ENCODE measurements at regions not wholly inside any gene's neighbourhood (a gene's known extent, or its start where the extent isn't known, plus 50 kb on each side); places are given as distances from the start of the nearest gene placed in this dataset.

- H3K9me3 Mint-ChIP-seq: peaks cover 0 to 39% (median 21%) of the 10 kb centered on the region in 9 donors
- ATAC-seq (no peak), DNase-seq (no peak)
- no peak overlapping the region for H3K27ac Mint-ChIP-seq
- no peak overlapping the region for H3K4me3 Mint-ChIP-seq
- no peaks in the 10 kb centered on the region for H3K4me1 Mint-ChIP-seq
- POLR2A ChIA-PET: no interaction called here
- H3K36me3 Mint-ChIP-seq: no peaks in the 10 kb centered on the region
- H3K27me3 Mint-ChIP-seq: no peaks in the 10 kb centered on the region
These were observed 519.6 kb upstream of the TENM4 start for GRCh38 chr11:79960461-79960860.

- DNase-seq: no peak
- Mint-ChIP-seq H3K4me3 (no peak overlapping the region), H3K36me3 (no peaks in the 10 kb centered on the region), H3K9me3 (peaks cover 0 to 41% (median 21%) of the 10 kb centered on the region in 9 donors), H3K27ac (no peak overlapping the region), H3K4me1 (no peaks in the 10 kb centered on the region), H3K27me3 (no peaks in the 10 kb centered on the region)
- no peak for ATAC-seq
- POLR2A ChIA-PET: no interaction called here
These were observed 518.5 kb upstream of the TENM4 start for GRCh38 chr11:79959318-79959717.

GRCh38 chr11:79957702-79958101 is 516.9 kb upstream of the TENM4 start:
- Mint-ChIP-seq H3K27ac (no peak overlapping the region), H3K9me3 (peaks cover 0 to 40% (median 22%) of the 10 kb centered on the region in 9 donors), H3K4me3 (no peak overlapping the region), H3K4me1 (no peaks in the 10 kb centered on the region), H3K36me3 (no peaks in the 10 kb centered on the region), H3K27me3 (no peaks in the 10 kb centered on the region)
- DNase-seq (no peak), ATAC-seq (no peak)
- POLR2A ChIA-PET: no interaction called here

- ATAC-seq (no peak), DNase-seq (no peak)
- H3K36me3 Mint-ChIP-seq: no peaks in the 10 kb centered on the region
- H3K27me3 Mint-ChIP-seq: no peaks in the 10 kb centered on the region
- H3K4me1 Mint-ChIP-seq: no peaks in the 10 kb centered on the region
- H3K9me3 Mint-ChIP-seq: peaks cover 0 to 39% (median 22%) of the 10 kb centered on the region in 9 donors
- POLR2A ChIA-PET: no interaction called here
- no peak overlapping the region for H3K27ac Mint-ChIP-seq
- H3K4me3 Mint-ChIP-seq: no peak overlapping the region
These were observed 515.2 kb upstream of the TENM4 start for GRCh38 chr11:79956061-79956460.

- Mint-ChIP-seq H3K4me1 (no peaks in the 10 kb centered on the region), H3K27me3 (no peaks in the 10 kb centered on the region), H3K27ac (no peak overlapping the region), H3K9me3 (peaks cover 0 to 32% (median 14%) of the 10 kb centered on the region in 9 donors), H3K4me3 (no peak overlapping the region), H3K36me3 (no peaks in the 10 kb centered on the region)
- POLR2A ChIA-PET: no interaction called here
- DNase-seq (no peak), ATAC-seq (no peak)
These were observed 512.8 kb upstream of the TENM4 start for GRCh38 chr11:79953629-79954028.

- H3K36me3 Mint-ChIP-seq: no peaks in the 10 kb centered on the region
- H3K27me3 Mint-ChIP-seq: no peaks in the 10 kb centered on the region
- H3K9me3 Mint-ChIP-seq: peaks cover 0 to 9% (median under 1%) of the 10 kb centered on the region in 9 donors
- no peaks in the 10 kb centered on the region for H3K4me1 Mint-ChIP-seq
- POLR2A ChIA-PET: no interaction called here
- ATAC-seq (no peak), DNase-seq (no peak)
- no peak overlapping the region for H3K27ac Mint-ChIP-seq
- H3K4me3 Mint-ChIP-seq: no peak overlapping the region
These were observed 509.9 kb upstream of the TENM4 start for GRCh38 chr11:79950741-79951140.

- no peak overlapping the region for H3K4me3 Mint-ChIP-seq
- peaks cover 0 to 9% (median 0%) of the 10 kb centered on the region in 9 donors for H3K9me3 Mint-ChIP-seq
- no peaks in the 10 kb centered on the region for H3K36me3 Mint-ChIP-seq
- no peak for ATAC-seq
- no peaks in the 10 kb centered on the region for H3K4me1 Mint-ChIP-seq
- H3K27me3 Mint-ChIP-seq: no peaks in the 10 kb centered on the region
- no peak overlapping the region for H3K27ac Mint-ChIP-seq
- DNase-seq: no peak
- POLR2A ChIA-PET: no interaction called here
These were observed 509.3 kb upstream of the TENM4 start for GRCh38 chr11:79950172-79950571.

GRCh38 chr11:79949574-79949973 is 508.7 kb upstream of the TENM4 start:
- no peaks in the 10 kb centered on the region for H3K4me1 Mint-ChIP-seq
- no peaks in the 10 kb centered on the region for H3K36me3 Mint-ChIP-seq
- no peak overlapping the region for H3K4me3 Mint-ChIP-seq
- no peaks in the 10 kb centered on the region for H3K27me3 Mint-ChIP-seq
- H3K9me3 Mint-ChIP-seq: peaks cover 0 to 9% (median under 1%) of the 10 kb centered on the region in 9 donors
- no peak for ATAC-seq
- no peak for DNase-seq
- H3K27ac Mint-ChIP-seq: no peak overlapping the region
- POLR2A ChIA-PET: no interaction called here

GRCh38 chr11:79942646-79943045 is 501.8 kb upstream of the TENM4 start:
- ATAC-seq (no peak), DNase-seq (no peak)
- Mint-ChIP-seq H3K27me3 (no peaks in the 10 kb centered on the region), H3K4me1 (no peaks in the 10 kb centered on the region), H3K4me3 (no peak overlapping the region), H3K36me3 (no peaks in the 10 kb centered on the region), H3K9me3 (peaks cover 0 to 10% (median 2%) of the 10 kb centered on the region in 9 donors), H3K27ac (no peak overlapping the region)
- POLR2A ChIA-PET: no interaction called here

- no peak for DNase-seq
- Mint-ChIP-seq H3K27ac (no peak overlapping the region), H3K36me3 (no peaks in the 10 kb centered on the region), H3K4me1 (no peaks in the 10 kb centered on the region), H3K9me3 (peaks cover 0 to 12% (median 2%) of the 10 kb centered on the region in 9 donors), H3K4me3 (no peak overlapping the region), H3K27me3 (no peaks in the 10 kb centered on the region)
- ATAC-seq: no peak
- POLR2A ChIA-PET: no interaction called here
These were observed 501.3 kb upstream of the TENM4 start for GRCh38 chr11:79942090-79942489.

- H3K4me1 Mint-ChIP-seq: no peaks in the 10 kb centered on the region
- H3K36me3 Mint-ChIP-seq: no peaks in the 10 kb centered on the region
- POLR2A ChIA-PET: no interaction called here
- no peak for DNase-seq
- H3K9me3 Mint-ChIP-seq: peaks cover 2 to 22% (median 8%) of the 10 kb centered on the region in 9 donors
- H3K27me3 Mint-ChIP-seq: no peaks in the 10 kb centered on the region
- no peak overlapping the region for H3K4me3 Mint-ChIP-seq
- no peak for ATAC-seq
- no peak overlapping the region for H3K27ac Mint-ChIP-seq
These were observed 500.3 kb upstream of the TENM4 start for GRCh38 chr11:79940974-79941735.

GRCh38 chr11:79940165-79940564 is 499.3 kb upstream of the TENM4 start:
- H3K27ac Mint-ChIP-seq: no peak overlapping the region
- DNase-seq: no peak
- ATAC-seq: no peak
- H3K4me3 Mint-ChIP-seq: no peak overlapping the region
- no peaks in the 10 kb centered on the region for H3K36me3 Mint-ChIP-seq
- peaks cover 2 to 24% (median 8%) of the 10 kb centered on the region in 9 donors for H3K9me3 Mint-ChIP-seq
- H3K27me3 Mint-ChIP-seq: no peaks in the 10 kb centered on the region
- POLR2A ChIA-PET: no interaction called here
- no peaks in the 10 kb centered on the region for H3K4me1 Mint-ChIP-seq

GRCh38 chr11:79939111-79939510 is 498.3 kb upstream of the TENM4 start:
- peaks cover 2 to 24% (median 8%) of the 10 kb centered on the region in 9 donors for H3K9me3 Mint-ChIP-seq
- no peaks in the 10 kb centered on the region for H3K4me1 Mint-ChIP-seq
- POLR2A ChIA-PET: no interaction called here
- no peak for DNase-seq
- ATAC-seq: no peak
- H3K27me3 Mint-ChIP-seq: no peaks in the 10 kb centered on the region
- no peaks in the 10 kb centered on the region for H3K36me3 Mint-ChIP-seq
- H3K4me3 Mint-ChIP-seq: no peak overlapping the region
- no peak overlapping the region for H3K27ac Mint-ChIP-seq

- POLR2A ChIA-PET: no interaction called here
- Mint-ChIP-seq H3K36me3 (no peaks in the 10 kb centered on the region), H3K4me3 (no peak overlapping the region), H3K27ac (no peak overlapping the region), H3K9me3 (peaks cover 2 to 24% (median 8%) of the 10 kb centered on the region in 9 donors), H3K4me1 (no peaks in the 10 kb centered on the region), H3K27me3 (no peaks in the 10 kb centered on the region)
- no peak for ATAC-seq
- DNase-seq: no peak
These were observed 497.0 kb upstream of the TENM4 start for GRCh38 chr11:79937676-79938334.
